Fibroblast of lung (primary cell): ENCODE measurements at regions not wholly inside any gene's neighbourhood (a gene's known extent, or its start where the extent isn't known, plus 50 kb on each side); places are given as distances from the start of the nearest gene placed in this dataset.

Experiments
- DNase-seq, 2 donors: peaks; one replicate each; pipeline versions ENCODE4 v3.0.0 to v3.0.0-alpha.2; 2010; ENCODE audit warnings: low read depth in 2 of 2
- H2AFZ ChIP-seq: 2 replicates; pipeline ENCODE4 v1.5.1; 2012; ENCODE audit warnings: low read length, control low read depth, inconsistent platforms
- H3K27ac ChIP-seq: 2 replicates; pipeline ENCODE4 v1.5.1; 2011; ENCODE audit warnings: low read length, control low read depth; ENCODE audit not compliant: insufficient read depth
- H3K27me3 ChIP-seq: 2 replicates; pipeline ENCODE4 v1.5.1; 2011; ENCODE audit warnings: mild to moderate bottlenecking, low read length; ENCODE audit not compliant: control insufficient read depth, insufficient read depth
- H3K36me3 ChIP-seq: 2 replicates; pipeline ENCODE4 v1.5.1; 2011; ENCODE audit warnings: low read length; ENCODE audit not compliant: control insufficient read depth, insufficient read depth
- H3K4me1 ChIP-seq: 2 replicates; pipeline ENCODE4 v1.5.1; 2011; ENCODE audit warnings: low read length; ENCODE audit not compliant: control insufficient read depth, insufficient read depth; ENCODE audit errors: extremely low read depth
- H3K4me2 ChIP-seq: 2 replicates; pipeline ENCODE4 v1.5.1; 2011; ENCODE audit warnings: low read length, control low read depth; ENCODE audit not compliant: insufficient read depth; ENCODE audit errors: extremely low read depth
- H3K4me3 ChIP-seq, 4 experiments: fragments of 200-600 bp in 1 of 4; sonication (generic) in 1 of 4; replicated peaks in 1 of 4; 2 replicates each; pipeline ENCODE4 v1.5.1; 2011 to 2016; ENCODE audit warnings: low read length in 4 of 4, low read depth in 3 of 4, mild to moderate bottlenecking in 3 of 4, control low read depth in 2 of 4, inconsistent platforms in 1 of 4, mixed read lengths in 1 of 4; ENCODE audit not compliant: insufficient read depth in 1 of 4; ENCODE audit errors: control extremely low read depth in 1 of 4
- H3K79me2 ChIP-seq: 2 replicates; pipeline ENCODE4 v1.5.1; 2012; ENCODE audit warnings: mild to moderate bottlenecking, low read length, inconsistent platforms; ENCODE audit not compliant: control insufficient read depth, insufficient read depth
- H3K9ac ChIP-seq: 2 replicates; pipeline ENCODE4 v1.5.1; 2011; ENCODE audit warnings: mild to moderate bottlenecking, low read length, control low read depth; ENCODE audit not compliant: insufficient read depth
- H3K9me3 ChIP-seq: 2 replicates; pipeline ENCODE4 v1.5.1; 2012; ENCODE audit warnings: low read depth, low read length; ENCODE audit not compliant: control insufficient read depth, insufficient read depth
- H4K20me1 ChIP-seq: 2 replicates; pipeline ENCODE4 v1.5.1; 2011; ENCODE audit warnings: low read length; ENCODE audit not compliant: control insufficient read depth, insufficient read depth; ENCODE audit errors: extremely low read depth
- CTCF ChIP-seq, 2 donors: IDR thresholded peaks in 1 of 2; conservative IDR thresholded peaks in 1 of 2; 1 replicate in 1 of 2; 2 replicates in 1 of 2; pipeline ENCODE4 v1.5.1; 2011 to 2012; ENCODE audit warnings: low read length in 2 of 2, control low read depth in 1 of 2, inconsistent platforms in 1 of 2, low read depth in 1 of 2, mild to moderate bottlenecking in 1 of 2
- EZH2 ChIP-seq: IDR thresholded peaks from 2 replicates; pipeline ENCODE4 v1.5.1; 2012; ENCODE audit warnings: low read length, control low read depth, mild to moderate bottlenecking; ENCODE audit errors: missing control alignments

GRCh38 chr2:60054571-60055340, 498.7 kb downstream of the BCL11A start:
- no peak overlapping the region for H2AFZ ChIP-seq
- no peak overlapping the region for H3K4me3 ChIP-seq
- no peak for DNase-seq
- H3K9ac ChIP-seq = no peak overlapping the region
- H3K27ac ChIP-seq = no peak overlapping the region
- H3K4me1 ChIP-seq = no peaks in the 10 kb centered on the region
- no peak for TF ChIP-seq CTCF (conservative IDR thresholded peaks at IDR 0.05 in 1 of 2, IDR thresholded peaks at IDR 0.05 in 1 of 2; ENCODE audit: low read depth in 1 of 2, low read length in 2 of 2)
- no peak for TF ChIP-seq EZH2
- no peaks in the 10 kb centered on the region for H3K9me3 ChIP-seq
- no peaks in the 10 kb centered on the region for H3K36me3 ChIP-seq
- H4K20me1 ChIP-seq = no peaks in the 10 kb centered on the region
- H3K4me2 ChIP-seq = no peak overlapping the region
- H3K27me3 ChIP-seq = no peaks in the 10 kb centered on the region
- no peaks in the 10 kb centered on the region for H3K79me2 ChIP-seq

GRCh38 chr2:60053791-60054190, 499.7 kb downstream of the BCL11A start:
- H3K4me1 ChIP-seq = no peaks in the 10 kb centered on the region
- no peak overlapping the region for H3K4me3 ChIP-seq
- H2AFZ ChIP-seq = no peak overlapping the region
- H3K9ac ChIP-seq = no peak overlapping the region
- no peak overlapping the region for H3K4me2 ChIP-seq
- no peak overlapping the region for H3K27ac ChIP-seq
- no peaks in the 10 kb centered on the region for H3K9me3 ChIP-seq
- DNase-seq = no peak
- no peaks in the 10 kb centered on the region for H3K36me3 ChIP-seq
- H3K79me2 ChIP-seq = no peaks in the 10 kb centered on the region
- H3K27me3 ChIP-seq = no peaks in the 10 kb centered on the region
- H4K20me1 ChIP-seq = no peaks in the 10 kb centered on the region
- no peak for TF ChIP-seq CTCF (conservative IDR thresholded peaks at IDR 0.05 in 1 of 2, IDR thresholded peaks at IDR 0.05 in 1 of 2; ENCODE audit: low read depth in 1 of 2, low read length in 2 of 2)
- TF ChIP-seq EZH2 = no peak

GRCh38 chr2:60052601-60053000, 500.9 kb downstream of the BCL11A start:
- no peak overlapping the region for H2AFZ ChIP-seq
- DNase-seq = no peak
- no peaks in the 10 kb centered on the region for H4K20me1 ChIP-seq
- no peaks in the 10 kb centered on the region for H3K9me3 ChIP-seq
- no peak for TF ChIP-seq CTCF (conservative IDR thresholded peaks at IDR 0.05 in 1 of 2, IDR thresholded peaks at IDR 0.05 in 1 of 2; ENCODE audit: low read depth in 1 of 2, low read length in 2 of 2)
- TF ChIP-seq EZH2 = no peak
- no peak overlapping the region for H3K27ac ChIP-seq
- no peak overlapping the region for H3K4me3 ChIP-seq
- no peak overlapping the region for H3K9ac ChIP-seq
- no peaks in the 10 kb centered on the region for H3K79me2 ChIP-seq
- H3K36me3 ChIP-seq = no peaks in the 10 kb centered on the region
- H3K4me2 ChIP-seq = no peak overlapping the region
- H3K27me3 ChIP-seq = no peaks in the 10 kb centered on the region
- H3K4me1 ChIP-seq = no peaks in the 10 kb centered on the region
